Activated CD4-positive, alpha-beta T cell treated with anti-CD3 and anti-CD28 coated beads, Interleukin-2, Interleukin-6, amounts not matched to agents 100 ng/mL and 50 ng/mL, durations not matched to agents 16 hours and 8 hours (primary cell): ENCODE measurements at regions not wholly inside any gene's neighbourhood (a gene's known extent, or its start where the extent isn't known, plus 50 kb on each side); places are given as distances from the start of the nearest gene placed in this dataset.

ENCODE experiments used
- DNase-seq: peaks from one replicate; pipeline ENCODE4 v3.0.0-alpha.2; 2020

DNA sequence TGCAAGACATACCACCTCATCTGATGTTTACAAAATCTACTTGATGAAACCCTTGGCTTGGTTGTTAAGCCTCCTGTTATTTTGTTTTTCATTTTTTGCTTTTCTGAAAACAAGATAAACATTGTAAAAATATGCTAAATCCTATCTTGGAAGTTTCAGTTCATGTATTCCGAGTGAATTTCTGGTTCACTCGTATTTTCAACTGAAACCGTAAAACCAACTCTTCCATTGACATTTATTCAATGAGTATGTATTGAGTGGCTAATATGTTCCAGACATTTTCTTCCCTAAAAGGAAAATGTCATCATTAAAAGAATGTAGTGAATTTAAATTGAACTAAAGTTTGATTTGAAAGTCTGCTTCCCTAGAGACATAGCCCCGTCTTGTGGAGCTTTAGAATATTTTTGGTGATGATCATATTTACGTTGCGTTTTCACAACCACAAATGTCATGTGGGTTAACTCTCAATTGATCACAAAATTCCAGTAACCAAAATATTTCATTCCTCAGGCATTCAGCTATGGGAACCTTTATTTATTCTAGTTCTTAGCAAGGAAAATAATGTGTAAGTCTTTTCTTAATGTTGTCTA, 204.2 kb downstream of the MBD2 start:
- no peak for DNase-seq

DNA sequence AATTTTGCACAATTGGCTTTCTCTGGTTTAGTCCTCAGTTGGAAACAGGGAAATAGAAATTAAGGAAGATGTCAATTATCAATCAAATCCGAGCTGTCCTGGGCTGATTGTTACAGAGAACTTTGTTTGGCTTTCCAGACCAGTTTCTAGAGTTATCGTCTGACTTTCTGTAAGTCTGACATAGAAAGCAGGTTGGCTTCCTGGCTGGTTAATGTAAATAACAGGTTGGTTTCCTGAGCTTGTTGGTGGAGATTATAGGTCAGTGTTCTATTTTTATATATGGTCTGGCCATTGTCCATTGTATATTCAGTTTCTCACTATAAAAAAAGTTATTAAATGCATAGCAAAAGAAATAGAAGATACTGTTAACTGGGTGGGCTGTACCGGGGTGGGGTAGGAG, 204.8 kb downstream of the MBD2 start:
- no peak for DNase-seq

DNA sequence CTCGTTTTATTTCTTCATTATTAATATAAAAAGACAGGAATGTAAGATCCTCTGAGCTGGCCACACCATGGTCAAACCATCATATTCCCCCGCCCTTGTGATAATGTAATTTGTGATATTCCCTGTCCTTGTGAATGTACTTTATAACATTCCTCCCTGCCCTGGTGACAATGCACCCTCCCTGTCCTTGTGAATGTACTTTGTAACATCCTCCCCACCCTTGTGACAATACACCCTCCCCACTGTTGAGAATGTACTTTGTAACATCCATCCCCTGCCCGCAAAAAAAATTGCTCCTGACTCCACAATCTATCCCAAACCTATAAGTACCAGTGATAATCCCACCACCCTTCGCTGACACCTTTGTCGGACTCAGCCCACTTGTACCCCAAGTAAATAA, 211.0 kb downstream of the MBD2 start:
- DNase-seq: no peak

DNA sequence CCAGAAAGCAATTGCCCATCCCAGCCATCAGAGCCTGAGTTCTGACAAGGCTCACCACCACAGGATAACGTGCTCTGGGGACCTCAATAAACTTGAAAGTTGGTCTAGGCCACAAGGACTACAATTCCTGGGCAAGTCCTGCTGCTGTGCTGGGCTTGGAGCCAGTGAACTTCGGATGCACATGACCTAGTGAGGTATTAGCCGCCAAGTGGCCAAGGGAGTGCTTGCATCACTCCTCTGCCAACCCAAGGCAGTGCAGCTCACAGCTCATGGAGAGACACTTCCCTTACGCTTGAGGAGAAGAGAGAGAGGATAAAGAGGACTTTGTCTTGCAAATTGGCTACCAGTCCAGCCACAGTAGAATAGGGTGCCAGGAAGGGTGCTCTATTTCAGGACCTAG, 219.6 kb downstream of the MBD2 start:
- DNase-seq: no peak

DNA sequence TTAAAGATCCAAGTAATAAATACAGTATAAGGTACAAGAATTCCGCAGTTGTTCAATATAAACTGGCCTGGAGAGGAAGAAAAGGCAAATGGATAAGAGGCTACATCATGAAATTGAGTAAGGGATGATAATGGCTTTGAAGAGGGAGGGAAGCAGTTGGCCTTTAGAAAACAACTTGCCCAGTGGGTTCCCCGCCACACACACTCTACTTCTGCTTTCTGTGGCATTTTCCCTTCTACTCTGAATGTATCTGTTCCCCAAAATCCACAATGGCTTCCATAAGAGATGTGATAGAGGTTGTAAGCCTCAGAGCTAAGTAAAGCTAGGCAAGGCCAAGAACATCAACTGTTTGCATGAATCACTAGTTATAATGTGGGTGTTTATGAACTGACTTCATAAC, 221.3 kb downstream of the MBD2 start:
- no peak for DNase-seq

DNA sequence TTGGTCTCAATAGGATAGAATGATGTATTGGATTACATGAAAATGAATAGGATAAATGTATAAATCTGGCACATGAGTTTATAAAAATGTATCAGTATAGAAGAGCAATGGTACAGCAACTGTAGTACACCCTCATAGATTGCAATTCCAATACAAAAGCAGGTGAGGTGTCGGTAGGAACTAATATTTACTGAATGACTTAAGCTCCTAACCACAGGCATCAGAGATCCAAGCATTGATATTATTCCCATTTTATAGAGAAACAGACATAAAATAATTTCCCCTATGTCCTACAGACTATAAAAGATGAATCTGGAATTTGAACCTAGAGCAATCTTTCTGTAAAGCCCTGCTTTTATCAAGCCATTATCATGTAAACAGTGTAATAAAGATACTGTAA, 227.4 kb downstream of the MBD2 start:
- DNase-seq: no peak

DNA sequence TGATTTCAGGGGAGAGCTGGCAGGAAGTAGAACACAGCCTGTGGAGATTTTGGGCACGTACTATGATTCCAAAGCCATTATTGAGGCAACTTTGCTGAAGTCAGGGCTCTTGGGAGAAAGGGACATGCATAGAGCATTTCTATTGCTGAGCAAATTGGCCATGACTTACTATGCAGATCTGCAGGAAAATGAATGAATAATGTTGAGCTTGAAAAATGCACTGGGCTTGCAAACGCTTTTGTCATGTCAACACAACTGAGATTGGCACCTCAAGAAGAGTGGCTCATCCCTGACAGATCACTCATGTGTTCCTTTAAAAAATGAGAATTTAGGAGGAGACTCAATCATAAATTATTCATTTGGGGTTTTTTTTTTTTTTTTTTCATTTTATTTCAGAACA, 230.5 kb downstream of the MBD2 start:
- DNase-seq: no peak

DNA sequence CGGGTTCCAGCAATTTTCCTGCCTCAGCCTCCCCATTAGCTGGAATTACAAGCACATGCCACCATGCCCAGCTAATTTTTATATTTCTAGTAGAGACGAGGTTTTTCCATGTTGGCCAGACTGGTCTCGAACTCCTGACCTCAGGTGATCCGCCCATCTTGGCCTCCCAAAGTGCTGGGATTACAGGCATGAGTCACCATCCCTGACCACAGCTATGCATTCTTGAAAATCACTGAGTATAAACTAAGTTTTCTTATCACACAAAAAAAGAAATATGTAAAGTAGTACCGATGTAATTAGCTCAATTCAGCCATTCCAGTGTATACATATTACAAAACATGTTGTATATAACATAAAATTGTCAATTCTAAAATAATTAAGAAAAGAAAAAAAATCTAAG, 232.7 kb downstream of the MBD2 start:
- no peak for DNase-seq

DNA sequence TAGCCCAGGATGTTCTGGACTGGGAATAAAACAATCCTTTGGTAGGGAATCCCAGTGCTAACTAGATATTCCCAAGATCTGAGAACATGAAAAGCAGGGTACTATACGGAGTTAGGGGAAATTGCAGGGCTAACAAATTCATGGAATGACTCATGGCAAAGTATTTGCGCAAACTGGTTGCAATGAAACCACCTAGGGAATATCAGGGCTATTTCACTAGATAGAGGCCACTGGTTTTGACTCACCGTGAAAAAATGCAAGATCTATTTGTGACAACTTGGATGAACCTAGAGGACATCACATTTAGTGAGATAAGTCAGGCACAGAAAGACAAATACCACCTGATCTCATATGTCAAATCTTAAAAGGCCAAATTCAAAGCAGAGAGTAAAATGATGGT, 233.3 kb downstream of the MBD2 start:
- no peak for DNase-seq

DNA sequence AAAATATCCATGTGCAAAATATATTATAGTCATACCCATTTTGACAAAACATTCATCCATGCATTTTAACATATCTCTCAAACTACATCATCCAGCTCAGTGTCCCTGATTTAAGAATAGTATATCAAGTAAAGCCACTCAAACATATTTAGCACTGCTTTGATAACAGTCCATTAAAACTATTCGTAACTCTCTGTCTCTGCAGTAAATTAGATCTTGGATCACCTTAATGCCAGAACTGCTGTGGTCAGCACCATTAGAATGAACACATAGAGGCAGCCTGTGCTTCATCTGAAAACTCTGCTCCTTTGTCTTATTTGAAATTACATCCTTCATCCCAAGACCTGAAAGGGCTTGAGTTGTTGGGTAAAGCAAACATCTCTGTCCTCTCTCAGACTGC, 234.0 kb downstream of the MBD2 start:
- no peak for DNase-seq

DNA sequence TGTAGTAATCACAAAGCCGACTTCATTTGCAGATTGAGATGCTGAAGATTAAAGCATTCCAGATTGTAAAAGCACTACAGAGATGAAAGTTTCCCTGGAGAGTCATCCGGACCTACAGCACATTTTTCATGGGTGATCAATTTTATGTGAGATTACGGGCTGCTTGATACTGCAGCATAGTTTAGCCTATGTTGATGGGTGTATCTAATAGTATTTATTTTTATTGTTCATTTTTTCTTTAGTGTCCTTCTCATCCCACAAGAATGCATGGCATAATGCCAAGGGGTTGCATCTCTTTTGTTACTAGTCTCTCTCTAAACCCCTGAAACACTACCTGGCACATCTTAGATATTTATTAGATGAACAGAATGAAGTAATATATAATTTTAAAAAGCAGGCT, 240.4 kb downstream of the MBD2 start:
- DNase-seq: no peak

DNA sequence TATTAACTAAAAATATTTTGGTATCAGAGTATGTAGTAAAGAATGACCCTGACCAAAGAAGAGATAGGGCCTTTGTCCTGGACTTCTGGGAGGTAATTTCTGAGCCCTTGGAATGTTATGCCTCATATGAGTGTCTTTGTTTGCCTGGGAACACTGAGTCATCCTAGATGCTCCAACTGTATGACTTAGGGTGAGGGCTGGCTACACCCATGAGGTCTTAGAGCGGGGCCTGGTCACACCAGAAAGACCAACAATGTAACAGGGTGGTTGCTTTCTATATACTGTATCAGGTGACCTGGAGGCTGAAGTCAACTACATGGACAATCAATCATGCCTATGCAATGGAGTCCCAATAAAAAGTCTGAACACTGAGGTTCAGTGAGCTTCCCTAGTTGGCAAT, 253.1 kb downstream of the MBD2 start:
- DNase-seq: no peak

DNA sequence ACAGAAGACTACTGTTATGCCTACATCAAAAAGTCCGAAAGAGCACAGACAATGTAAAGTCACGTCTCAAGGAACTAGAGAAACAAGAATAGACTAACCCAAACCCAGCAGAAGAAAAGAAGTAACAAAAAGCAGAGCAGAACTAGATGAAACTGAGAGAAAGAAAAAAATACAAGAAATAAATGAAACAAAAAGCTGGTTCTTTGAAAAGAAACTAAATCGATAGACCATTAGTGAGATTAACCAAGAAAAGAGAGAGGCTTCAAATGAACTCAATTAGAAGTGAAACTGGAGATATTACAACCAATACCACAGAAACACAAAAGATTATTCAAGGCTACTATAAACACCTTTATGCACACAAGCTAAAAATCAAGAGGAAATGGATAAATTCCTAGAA, 271.8 kb downstream of the MBD2 start:
- no peak for DNase-seq

DNA sequence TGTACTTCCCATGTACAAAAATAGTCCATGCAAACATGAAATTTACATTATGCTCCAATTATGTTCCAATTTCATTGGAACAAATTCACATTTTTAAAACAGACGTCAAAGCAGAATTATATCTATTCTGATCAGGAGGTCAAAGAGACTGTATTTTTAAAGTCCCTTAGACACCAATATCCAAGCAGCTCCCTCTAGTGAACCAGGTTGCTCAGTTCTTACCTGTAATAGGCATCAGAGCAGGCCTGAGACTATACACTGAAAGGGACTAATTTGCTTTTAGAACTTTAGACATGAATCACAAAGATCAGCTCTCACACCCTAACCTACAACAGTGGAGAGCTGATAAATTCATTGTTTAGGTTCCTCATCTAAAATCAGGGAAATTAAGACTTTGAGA, 273.9 kb downstream of the MBD2 start:
- no peak for DNase-seq

DNA sequence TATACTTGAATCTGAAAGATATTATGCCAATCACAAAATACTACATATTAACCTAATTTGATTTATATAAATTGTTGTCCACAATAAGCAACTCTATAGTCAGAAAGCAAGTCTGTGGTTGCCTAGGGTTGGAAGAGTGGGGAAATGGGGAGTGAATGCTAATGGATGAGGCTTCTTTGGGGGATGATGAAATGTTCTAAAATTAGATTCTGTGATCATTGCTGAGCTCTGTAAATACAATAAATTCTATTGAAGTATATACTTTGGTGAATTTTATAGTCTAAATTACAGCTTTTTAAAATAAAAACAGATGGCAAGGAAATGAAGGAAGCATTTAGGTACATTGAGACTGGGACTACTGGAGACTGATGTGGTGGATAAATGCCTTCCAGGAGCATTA, 275.5 kb downstream of the MBD2 start:
- no peak for DNase-seq

DNA sequence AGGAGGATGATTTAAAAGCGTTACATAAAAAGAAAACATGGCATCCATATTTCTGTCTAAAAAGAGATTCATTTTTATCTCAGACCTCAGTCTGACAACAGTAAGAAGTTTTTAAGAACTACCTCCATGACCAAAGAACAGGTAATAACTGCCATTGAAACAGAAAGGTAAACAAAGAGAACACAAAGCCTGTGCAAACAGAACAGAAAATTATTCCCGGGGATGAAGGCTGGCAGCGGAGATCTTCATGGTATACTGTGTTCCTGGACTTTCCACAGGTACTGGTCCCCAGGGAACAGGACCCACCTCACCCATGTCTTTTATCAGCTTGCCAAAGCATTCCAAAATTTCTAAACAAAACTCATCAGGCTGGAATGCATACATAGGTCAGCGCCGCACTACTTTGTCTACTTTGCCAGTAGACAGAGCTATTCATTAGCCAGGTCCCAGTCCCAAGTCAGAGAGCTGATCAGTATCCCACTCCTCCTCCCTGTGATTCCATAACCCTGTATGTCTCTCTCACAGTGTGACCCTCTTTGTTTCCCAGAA, 277.3 kb downstream of the MBD2 start:
- DNase-seq: no peak

DNA sequence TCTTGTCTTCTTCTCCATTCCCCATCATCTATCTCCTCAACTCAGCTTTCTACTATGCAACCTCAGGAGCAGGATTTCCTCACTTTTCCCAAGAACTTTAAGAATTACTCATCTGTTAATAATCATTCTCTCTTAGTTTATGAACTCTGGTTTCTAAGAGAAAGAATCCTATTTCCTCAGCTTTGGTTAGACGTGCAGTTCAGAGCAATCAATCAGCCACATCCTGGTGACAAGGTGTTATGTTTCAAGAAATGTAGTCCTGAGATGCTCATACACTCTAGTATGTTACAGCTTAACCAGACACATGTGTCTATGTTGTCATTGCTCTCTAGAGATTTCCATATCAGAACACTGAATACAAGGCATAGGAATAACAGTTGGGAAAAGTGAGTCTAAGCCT, 277.9 kb downstream of the MBD2 start:
- no peak for DNase-seq

DNA sequence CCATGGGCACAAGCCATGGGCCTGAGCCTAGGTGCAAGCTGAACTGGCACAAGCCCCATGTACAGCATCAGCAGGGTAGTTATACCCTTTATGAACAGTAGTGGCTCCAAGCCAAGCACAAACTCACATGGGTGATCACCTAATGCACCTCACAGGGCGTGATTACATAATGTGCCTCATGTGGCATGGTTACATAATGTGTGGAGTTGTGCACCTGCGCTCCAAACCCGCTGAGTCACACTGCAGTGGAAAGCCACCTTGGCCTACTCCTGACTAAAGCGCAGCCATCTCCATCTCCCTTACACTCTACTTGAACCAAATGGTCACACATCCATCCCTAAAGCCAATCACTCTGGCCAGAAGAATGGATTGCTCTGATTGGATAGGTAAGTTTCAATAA, 279.7 kb downstream of the MBD2 start:
- DNase-seq: no peak

DNA sequence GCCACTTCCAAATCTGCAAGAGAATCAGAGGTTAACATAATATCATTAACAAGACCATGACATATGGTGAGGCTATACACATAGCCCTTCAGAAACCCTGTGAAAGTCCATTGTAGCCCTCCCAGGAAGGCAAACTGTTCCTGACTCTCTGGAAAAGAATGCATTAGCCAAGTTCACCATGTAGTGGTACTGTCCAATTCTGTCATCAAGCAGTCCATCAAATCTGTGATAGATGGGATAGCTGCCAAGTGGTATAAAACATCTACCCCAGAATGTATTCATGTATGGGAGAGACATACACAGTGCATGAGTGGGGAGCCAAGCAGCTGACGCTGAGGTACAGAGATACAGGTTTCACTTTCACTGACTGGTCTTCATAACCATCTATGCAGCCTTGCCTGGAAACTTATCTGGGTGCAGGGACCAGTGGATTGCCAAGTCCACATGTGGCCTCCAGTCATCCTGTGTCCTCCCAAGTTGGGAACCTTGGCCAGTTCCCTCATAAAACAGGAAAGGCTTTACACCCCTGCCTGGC, 281.1 kb downstream of the MBD2 start:
- no peak for DNase-seq

DNA sequence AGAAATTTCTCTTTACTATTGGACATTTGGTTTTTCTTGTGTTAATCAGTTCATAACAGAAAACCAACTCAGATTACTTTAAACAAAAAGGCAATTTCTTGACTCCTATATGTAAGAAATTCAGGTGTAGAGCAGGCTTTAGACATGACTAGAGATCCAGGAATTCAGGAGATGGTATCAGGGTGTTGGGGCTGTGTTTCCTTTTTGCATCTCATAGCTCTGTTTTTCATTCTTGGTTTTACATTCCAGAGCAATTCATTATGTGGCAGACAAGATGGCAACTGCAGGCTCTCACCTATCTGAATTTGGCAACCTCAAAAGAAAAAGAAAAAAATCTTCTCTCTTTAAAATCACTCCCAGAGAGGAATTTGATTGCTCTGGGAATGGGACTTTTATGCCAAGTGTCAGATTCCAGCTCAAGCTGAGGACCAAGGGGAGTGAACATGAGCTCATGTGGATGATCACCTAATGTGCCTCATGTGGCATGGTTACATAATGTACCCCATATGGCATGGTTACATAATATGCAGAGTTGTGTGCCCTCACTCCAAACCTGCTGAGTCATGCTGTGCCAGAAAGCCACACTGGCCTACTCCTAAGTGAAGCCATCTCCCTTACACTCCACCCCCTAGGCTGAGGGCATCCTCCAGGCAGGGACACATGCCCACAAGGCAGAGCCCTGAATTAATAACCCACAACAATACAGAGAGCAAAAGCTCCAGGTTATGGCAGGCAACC, 282.7 kb downstream of the MBD2 start:
- no peak for DNase-seq

DNA sequence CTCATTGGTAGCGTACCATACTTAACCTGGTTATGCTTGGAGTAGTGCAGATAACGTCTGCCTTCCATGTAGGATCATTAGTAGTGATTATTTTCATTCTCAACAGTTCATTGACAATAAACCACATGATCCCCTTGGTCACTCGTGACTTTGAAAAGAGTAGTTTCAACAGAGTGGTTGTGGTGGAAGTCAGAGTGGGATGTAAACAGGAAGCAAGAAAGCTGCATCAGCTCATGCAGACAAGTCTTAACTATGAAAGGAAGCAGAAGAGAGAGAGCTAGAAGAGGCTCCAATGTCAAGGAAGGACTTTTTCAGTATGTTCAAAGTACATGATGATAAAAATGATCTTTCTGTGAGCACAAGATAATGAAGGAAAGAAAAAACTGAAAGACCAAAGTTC, 287.4 kb downstream of the MBD2 start:
- DNase-seq: no peak

DNA sequence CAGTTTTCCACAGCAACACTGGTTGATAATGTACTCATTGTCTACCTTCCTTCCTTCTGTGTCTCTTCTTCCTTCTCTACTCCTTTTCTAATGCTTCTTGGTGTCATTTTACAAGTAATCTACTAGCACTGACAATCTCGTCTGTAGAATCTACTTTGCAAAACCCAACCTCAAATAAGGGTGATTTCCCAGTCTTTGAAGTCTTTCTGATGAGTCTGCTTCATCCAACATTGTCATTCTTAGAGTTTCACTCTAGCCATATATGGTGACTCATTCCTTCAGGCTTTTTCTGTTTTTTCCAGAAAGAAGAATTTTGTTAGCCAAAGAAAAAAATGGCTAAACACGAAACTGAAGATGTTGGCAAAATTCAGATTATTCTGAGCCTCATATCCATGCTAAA, 288.7 kb downstream of the MBD2 start:
- DNase-seq: no peak

DNA sequence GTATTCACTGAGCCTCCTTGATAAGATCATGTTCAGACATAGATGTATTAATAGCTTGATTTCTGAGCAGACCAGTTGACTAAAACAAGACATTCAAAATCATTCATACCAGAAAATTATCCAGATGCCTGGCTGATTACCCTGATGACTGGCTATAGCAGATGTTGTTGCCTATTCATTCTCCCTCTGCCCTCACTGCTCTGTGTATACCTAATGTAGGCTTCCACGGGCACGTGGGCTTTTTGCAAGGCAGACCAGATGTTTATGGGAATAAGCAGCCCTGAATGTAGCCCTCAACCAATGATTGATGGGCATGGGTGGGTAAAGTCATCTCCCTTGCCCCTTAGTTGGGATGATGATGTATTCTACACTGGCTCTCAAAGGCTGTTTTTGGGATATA, 289.1 kb downstream of the MBD2 start:
- DNase-seq: no peak

DNA sequence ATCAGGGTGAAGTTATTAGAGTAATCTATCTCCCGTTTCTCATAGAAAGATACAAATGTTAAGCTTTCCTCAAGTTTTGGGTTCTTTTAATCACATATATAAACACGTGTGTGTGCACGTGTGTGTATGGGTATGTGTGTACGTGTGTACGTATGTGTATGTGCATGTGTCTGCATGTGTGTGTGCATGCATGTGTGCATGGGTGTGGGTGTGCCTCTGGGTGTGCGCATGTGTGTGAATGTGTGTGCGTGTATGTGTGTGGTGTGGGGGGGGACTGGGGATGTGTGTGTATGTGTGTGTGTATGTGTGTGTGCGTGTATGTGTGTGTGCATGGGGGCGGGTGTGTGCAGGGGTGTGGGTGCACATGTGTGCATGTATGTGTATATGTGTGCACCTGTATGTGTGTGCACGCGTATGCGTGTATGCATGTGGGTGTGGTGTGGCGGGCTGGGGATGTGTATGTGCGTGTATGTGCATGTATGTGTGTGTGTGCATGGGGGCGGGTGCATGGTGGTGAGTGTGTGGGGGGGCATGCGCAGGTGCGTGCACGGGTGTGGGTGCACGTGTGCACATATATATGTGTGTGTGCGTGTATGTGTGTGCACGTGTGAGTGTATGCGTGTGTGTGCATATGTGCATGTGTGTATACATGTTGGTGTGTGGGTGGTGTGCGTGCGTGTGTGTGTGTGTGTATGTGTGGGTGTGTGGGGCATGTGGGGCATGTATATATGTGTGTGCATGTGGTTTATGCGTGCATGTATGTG, 304.0 kb downstream of the MBD2 start:
- DNase-seq: no peak
